GM19463 (cell line): ENCODE measurements at regions not wholly inside any gene's neighbourhood (a gene's known extent, or its start where the extent isn't known, plus 50 kb on each side); places are given as distances from the start of the nearest gene placed in this dataset.

Experiments used
- ATAC-seq: cut with Tn5 transposase; IDR thresholded peaks from one replicate; pipeline ENCODE4 v1.9.1; 2021; ENCODE audit warnings: mild to moderate bottlenecking, moderate library complexity; ENCODE audit not compliant: unreplicated experiment

DNA sequence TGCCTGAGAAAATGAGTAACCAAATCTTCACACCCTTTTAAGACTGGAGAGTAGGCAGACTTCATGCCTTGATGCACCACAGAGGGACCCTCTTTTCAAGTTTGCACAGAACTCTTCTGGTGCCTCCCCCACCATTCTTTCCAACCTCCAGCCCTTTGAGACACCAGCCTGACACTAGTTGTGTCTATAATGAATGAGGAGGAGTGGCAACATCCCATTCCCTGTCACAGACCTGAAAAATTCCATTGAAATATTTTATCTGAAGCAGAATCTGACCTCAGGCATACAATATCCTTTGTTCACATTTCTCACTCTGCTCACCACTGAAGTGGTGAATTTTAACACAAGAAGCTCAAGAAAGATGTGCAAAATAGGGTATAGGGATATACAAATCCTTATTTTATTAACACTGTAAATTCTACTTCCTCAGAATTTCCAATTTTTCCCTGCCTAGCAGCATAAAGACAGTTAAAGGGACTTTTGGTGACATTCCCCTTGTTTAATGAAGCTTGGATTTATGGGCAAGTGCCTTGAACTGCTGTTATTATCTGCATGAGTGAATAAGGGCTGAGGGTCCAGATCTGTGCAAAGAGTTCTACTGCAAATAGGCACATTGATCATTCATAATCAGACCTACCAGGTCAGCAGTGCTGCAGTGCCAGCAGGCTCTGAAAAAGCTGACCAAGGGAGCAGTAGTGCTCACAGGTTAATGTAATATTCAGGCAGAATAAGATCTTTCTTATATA lies 149.9 kb upstream of the PAQR3 start:
- ATAC-seq = no peak

DNA sequence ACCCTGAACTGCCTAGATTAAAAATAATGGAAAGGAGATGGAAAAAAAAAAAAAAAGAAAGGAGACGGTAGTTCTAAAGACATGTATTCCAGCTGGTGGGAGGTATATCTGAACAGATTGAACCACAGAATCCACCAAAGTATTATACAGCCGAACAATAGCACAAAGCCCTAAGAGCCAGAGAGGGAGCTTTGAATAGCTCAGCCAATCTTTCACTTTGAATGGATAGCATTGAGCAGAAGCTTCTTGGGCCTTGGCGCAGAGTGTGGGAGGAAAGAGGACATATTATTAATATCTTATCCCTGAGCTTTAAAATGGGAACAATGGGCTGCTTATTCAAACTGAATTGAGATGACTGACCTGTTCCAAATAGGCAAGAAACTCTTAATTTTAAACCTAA lies 147.8 kb upstream of the PAQR3 start:
- ATAC-seq = no peak

DNA sequence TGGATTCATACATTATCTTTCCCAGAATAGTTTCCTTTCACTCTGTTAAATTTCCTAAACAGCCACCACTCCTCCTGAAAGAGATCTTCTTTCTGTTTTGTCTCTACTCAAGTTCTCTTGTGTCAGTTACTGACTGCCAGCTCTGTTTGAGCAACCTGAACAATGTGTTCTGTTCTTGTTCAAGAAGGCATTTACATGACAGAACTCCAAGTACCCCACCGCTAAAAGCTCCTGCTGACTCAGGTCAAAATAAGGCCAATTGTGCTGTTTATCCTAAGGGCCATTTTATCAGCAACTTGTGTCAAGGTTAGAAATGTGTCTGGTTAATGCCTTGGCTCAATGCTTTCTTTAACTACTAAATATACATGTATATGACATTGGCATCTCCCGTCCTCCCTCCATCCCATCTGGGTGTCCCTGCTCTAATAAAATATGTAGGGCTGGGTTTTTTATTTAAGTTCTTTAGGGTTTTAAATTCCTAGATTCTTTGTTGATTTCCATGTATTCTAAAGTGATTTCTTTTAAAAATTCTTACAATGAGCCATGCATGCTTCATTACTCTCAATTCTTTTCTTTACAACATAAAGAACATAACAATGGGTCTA lies 144.3 kb upstream of the PAQR3 start:
- no peak for ATAC-seq

DNA sequence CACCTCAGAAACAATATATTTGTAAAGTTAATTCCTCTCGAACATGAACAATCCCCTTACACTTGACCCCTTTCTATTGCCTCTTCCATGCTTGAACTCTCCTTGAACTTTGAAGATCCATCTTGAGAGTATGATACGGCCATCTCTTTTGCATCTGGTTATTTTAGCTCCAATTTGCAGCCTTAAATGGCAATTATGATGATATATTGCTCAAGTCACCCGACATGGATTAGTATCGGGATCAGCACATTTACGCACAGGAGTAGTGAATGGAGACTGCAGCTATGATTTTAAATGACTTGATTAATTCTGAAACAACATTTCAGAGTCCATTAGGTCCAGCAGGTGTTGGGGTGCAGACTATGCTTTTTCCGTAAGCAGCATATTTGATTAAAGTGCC lies 143.8 kb upstream of the PAQR3 start:
- ATAC-seq = no peak

DNA sequence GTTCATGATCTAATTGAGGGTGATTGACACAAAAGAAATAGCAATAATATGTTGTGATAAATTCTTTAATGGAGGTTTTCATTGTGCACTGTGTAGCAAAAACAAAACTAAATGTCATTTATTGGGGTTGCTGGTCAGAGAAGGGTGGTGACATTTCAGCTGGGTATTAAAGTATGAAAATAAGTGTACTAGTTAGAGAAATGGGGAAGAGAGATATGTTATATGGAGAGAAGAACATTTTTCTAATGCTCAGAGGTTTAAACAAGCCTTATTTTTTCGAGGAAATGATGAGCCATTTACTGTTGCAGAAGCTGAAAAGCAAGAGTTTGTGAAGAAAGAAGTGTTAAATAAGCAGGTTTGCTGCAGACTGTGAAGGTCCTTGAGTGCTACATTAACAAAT lies 142.7 kb upstream of the PAQR3 start:
- ATAC-seq = no peak

DNA sequence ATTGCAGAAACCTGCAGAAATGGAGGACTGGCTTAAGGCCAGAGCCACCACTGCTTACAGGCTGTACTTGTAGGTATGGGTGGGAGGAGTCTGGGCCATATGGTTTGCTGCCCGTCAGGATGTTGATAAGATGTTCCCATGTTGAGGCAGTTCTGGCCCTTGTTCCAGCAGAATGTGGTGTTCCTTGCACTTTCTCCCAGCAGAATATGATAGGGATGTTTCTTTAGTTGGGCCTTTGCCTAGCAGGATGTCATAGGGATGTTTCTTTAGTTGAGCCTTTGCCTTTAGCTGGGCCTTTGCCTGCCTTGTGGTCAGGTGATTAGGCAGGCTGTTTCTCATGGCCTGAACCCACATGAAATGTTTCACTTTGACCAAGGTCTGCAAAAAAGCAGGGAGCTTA lies 139.1 kb upstream of the PAQR3 start:
- ATAC-seq = no peak

DNA sequence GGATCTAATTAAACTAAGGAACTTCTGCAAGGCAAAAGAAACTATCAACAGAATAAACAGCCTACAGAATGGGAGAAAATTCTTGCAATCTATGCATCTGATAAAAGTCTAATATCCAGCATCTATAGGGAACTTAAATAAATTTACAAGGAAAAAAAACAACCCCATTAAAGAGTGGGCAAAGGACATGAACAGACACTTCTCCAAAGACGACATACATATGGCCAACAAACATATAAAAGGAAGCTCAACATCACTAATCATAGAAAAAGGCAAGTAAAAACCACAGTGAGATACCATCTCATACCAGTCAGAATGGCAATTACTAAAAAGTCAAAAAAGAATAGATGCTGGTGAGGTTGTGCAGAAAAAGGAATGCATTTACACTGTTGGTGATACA lies 134.8 kb upstream of the PAQR3 start:
- ATAC-seq = no peak

DNA sequence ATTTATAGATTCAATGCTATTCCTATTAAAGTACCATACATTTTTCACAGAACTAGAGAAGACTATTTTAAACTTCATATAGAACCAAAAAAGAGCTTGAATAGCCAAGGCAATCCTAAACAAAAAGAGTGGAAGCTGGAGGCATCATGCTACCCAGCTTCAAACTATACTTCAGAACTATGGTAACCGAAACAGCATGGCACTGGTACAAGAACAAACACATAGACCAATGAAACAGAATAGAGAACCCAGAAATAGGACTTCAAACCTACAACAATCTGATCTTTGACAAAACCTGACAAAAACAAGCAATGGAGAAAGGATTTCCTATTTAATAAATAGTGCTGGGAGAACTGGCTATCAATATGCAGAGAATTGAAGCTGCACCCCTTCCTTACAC lies 134.2 kb upstream of the PAQR3 start:
- no peak for ATAC-seq

DNA sequence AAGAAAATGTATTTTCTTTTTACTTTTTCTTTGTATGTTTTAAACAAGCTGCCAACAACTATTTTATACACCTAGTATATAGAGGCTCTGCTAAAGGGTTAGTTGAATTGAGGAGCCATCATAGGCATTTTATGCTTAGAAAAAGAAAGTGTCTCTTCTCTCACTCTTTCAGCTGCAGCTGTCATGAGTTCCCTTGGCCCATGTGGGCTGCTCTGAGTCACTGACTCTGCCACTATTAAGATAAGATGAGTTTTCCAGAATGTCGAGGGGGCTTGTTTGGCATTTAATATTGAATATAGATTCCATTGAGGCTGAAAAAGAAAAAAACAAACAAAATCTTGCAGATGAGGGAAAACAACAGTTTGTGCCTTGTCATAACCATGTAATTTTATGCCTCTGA lies 126.0 kb upstream of the PAQR3 start:
- no peak for ATAC-seq

DNA sequence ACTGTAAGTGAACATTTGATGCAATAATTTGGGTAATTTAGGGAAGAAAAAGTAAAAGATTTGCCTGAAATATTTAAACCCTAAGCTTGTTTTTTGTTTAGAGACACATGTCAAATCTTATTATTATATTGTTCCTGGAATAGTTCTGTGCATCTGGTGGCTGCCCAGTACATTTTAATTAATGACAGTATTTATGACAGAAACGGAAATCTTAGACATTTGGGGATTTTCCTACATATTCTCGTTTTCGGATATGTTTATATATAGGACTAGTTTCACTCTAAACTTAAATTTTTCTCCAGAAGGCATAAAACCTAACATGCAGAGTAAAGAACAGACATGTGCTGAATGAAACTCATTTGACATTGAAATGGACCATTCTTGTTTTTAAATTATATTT lies 125.6 kb upstream of the PAQR3 start:
- ATAC-seq = no peak

DNA sequence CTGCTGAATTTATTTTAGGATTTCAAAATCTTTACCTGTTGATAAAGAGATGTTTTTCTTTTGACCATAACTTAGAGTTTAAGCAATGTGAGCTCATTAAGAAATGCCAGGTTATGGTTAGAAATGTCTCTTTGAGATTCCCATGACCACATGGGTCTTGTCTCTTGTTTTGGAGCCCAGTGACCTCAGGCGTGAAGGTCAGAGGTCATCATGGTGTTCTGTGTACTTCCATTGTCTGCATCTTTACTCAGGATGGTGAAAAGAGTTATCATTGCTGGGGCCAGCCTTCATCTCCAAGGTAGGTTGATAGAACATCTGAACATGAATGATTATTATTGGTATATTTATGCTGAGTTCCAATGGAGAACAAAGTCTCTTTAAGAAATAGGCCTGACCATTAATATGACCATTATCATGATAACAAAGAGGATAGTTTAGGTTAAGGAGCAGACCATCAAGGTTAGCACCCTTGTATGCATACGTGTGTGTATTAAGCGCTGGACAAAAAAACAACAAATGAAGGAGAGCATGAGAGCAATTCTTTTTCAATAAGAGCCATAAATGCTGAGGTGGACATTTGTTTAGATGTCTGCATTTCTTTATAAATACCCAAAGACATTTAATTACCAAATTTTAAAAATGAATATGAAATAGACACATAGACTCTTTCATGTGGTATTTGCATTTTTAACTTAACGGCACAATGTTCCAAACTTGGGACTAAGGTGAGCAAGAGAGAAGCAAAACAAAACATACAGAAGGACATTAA lies 120.6 kb upstream of the PAQR3 start:
- ATAC-seq = no peak

DNA sequence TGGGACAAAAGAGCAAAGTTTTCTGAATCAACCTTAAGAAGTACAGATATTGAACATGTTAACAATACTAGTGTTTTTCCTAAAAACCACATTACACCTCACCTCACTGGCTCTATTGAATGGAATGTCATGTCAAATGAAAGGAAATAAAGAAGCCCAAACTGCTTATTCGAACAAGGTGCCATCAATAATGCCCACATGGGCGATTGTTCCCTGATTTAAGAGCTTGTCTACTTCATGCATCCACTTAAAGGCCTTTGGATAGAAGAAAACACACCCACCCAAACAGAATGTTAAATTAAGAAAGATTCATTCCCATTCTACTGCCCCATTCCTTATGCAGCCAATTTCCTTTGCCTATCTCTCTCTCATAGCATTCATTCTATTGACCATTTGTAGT lies 118.5 kb upstream of the PAQR3 start:
- ATAC-seq = no peak

DNA sequence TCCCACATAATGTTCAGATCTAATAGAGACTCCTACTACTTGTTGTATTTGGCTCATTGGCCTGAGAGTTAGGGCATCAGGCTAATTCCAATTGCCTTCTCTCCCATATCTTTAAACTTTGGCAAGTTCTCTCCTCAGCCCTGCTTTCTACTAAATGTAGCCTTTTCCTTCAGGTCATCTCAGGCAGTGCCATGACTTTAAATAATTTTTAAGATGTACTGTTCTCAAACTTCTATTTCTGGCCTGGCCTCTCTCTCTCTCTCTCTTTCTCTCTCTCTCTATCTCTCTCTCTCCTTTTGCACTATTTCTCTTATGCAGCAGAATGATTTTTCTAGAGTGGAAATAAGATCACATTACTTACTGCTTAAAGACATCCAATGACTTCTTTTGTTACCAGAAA lies 114.5 kb upstream of the PAQR3 start:
- ATAC-seq = no peak

DNA sequence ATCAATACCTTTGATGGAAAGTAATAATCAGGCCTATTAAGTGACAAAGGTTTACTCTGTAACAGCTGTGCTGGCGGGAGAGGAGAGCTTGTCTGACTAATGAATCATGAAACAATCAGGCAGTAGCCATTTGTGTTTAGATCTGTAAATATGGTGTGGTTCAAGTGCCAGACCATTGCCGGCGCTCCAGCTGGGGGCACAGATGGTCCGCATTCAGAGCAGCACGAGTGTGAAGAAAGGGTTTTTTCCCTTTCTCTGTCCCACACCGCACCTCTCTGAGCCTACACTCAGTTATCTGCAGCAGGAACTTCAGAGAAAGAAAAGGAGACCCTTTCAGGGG lies 111.3 kb upstream of the PAQR3 start:
- no peak for ATAC-seq

DNA sequence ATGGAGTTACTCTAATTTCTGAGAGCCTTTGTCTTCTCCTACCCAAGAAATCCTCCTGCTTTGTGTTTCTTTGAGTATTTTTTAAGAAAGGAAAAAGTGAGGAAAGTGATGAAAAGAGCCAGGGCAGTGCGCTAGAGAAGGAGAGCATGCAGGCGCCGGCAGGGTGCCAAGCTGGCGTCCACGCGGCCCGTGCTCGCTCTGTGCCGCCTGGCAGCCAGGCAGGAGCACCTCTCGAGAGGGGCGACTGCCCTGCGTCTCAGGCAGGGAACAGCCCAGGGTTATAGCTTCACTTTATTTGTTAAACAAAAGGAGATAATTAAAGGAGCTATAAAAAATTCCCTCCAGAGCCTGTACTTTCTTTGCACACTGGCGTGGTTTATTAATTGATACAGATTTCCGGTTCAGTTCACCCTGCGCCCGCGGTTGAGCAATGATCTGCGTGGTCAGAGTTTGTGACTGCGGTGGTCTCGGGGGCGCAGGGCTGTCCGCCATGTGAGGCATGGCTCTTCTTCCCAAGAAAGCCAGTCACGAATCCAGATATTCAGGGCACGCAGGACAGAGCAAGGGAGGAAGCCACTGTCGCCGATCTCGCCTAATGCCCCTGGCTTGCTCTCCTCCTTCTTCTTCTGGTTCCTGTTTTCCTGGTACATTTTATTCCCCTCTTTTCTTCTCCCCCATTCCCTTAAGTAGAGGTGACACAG lies 110.8 kb upstream of the PAQR3 start:
- ATAC-seq = no peak

DNA sequence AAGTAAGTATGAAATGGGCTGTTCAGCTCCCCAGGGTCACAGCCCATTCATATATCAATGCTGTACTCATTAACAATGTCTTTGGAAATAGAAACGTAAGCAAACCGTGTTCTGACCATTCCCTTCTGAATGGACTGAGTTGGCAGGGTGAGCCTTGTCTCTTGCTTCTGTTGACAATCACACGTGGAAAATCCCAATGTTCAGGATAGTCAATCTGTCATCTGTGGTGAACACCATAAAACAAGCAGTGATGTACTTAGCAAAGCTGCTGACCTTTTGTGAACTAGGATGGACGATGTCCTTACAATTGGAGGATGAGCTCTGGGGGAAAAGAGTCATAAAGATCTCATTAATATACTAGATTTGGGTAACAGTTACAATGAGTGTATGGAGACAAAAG lies 109.6 kb upstream of the PAQR3 start:
- no peak for ATAC-seq

DNA sequence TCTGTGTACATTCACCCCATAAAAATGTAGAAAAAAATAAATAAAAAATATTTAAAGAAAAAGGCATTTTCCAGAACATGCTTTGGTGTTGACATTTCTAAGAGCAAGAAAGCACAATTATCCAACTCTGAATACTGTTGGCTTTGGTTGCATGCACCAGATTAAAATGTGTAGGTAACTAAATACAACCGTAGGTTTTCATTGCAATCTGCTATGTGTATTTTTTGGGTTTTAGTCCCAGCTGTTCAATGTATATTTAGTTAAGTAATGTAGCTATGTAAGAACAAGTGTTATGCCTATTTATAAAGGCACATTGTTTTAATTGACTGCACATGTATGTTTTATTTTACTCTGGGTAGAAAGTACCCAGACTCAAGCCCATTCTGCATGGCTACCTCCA lies 108.1 kb upstream of the PAQR3 start:
- ATAC-seq = no peak

DNA sequence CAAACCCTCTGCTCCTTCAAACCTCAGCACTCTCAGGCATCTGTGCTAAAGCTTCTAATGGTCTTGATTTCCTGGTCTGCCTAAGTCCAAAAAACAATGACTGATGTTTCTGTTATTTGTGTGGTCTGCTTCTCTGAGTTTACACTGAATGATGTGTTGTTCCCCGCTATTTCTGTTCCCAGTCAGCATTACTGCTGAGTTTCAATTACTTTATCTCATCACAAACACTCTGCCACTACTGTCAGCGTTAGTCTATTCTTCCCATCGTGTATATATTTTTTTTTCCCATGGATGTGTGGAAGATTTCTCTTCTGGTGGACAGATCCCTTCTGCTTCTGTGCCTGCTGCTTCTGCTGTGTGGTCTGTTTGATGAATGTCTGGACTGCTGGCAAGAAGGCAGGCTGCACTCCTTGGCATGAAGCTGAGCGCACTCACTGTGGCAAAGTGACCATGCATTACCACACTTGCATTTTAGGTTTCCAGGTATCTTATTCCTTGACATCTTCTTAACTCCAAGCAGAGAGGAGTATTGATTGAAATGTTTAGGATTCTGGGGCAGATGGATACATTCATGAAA lies 106.9 kb upstream of the PAQR3 start:
- no peak for ATAC-seq

DNA sequence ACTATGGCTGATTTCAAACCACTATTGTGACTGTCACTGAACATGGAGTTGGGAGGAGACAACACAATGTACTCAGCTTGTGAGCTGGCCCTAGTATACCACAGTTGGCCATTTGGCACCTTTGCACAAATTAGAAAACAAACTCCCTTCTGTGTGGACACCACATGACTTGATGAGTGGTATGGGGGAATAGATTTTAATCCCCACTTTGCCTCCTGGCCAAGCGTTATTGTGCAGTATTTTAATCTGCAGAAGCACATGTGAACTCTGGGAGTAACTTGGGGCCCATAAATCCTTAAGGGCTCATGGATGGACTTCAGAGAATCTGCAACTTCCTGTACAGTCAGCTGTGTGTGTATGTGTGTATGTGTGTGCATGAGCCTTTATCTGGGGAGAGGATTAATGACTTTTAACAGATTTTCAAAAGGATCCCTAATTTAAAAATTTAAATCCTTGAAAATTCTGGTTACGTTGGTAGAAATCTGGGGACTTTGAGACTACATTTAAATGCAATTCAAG lies 105.0 kb upstream of the PAQR3 start:
- no peak for ATAC-seq

DNA sequence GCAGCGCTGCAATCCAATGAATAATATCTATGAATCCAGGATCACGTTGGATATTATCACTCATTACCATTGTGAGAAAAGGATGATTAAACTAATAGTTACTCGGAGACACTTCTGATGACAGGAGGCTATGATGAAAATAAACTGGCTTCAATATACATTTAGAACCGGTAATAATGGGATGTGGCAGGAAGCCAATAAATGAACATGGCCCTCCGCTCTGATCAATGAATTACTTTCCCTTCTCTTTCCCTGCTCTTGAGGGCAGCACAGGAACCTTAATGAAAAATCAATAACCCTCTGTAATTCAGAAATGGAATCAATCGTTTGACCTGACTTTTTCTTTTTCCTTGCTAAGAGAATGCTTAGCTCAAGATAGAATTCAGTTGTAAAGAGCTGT lies 103.9 kb upstream of the PAQR3 start:
- ATAC-seq = no peak

DNA sequence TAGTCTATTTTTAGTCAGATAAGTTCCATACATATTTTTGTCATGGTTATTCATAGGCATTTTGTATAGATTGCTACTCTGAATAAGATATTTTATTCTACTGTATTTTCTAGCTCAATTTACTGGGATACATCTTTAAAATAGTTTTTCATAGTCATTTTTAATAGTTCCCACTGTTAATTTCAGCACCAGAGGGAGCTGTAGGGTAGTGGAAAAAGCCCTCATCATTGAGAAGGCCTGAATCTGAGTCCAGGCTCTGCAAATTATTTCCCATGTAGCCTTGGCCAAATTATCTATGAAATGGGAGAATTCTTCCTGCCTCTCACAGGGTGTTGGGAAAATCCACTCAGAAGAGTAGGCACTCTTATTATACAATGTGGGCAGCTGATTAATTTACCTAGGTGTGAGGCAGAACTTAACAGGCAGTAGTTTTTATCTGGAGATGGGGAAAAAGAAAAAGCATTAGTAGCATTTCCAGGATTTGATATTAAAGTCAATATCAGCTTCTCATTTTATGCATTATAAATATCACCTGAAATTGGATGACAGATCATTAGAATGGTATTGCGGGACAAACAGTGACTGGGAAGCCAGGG lies 102.9 kb upstream of the PAQR3 start:
- no peak for ATAC-seq
